Activated naive CD8-positive, alpha-beta T cell treated with anti-CD3 and anti-CD28 coated beads, Interleukin-2, amount 50 U/mL, for 24 hours (primary cell): ENCODE measurements at regions not wholly inside any gene's neighbourhood (a gene's known extent, or its start where the extent isn't known, plus 50 kb on each side); places are given as distances from the start of the nearest gene placed in this dataset.
"Not testable (repeated sequence)": the region's sequence is repeated elsewhere in the genome, so short reads cannot be mapped to it uniquely, and the experiment has no call there.

Experiments
- ATAC-seq: fragments of 150-1000 bp; cut with Tn5 transposase; one replicate; pipeline ENCODE4 v1.10.0; 2021
- DNase-seq: peaks from one replicate; pipeline ENCODE4 v3.0.0; 2021
- H3K27ac Mint-ChIP-seq: one replicate; pipeline ENCODE4 v1.8.0; 2021; ENCODE audit warnings: mild to moderate bottlenecking, mixed read lengths
- H3K27me3 Mint-ChIP-seq: one replicate; pipeline ENCODE4 v1.8.0; 2021; ENCODE audit warnings: mixed read lengths
- H3K36me3 Mint-ChIP-seq: one replicate; pipeline ENCODE4 v1.8.0; 2021; ENCODE audit warnings: low read depth, mixed read lengths
- H3K4me1 Mint-ChIP-seq: one replicate; pipeline ENCODE4 v1.8.0; 2021; ENCODE audit warnings: mixed read lengths
- H3K4me3 Mint-ChIP-seq: one replicate; pipeline ENCODE4 v1.8.0; 2021; ENCODE audit warnings: mild to moderate bottlenecking, moderate library complexity, mixed read lengths
- H3K9me3 Mint-ChIP-seq: one replicate; pipeline ENCODE4 v1.8.0; 2021; ENCODE audit warnings: mixed read lengths

DNA sequence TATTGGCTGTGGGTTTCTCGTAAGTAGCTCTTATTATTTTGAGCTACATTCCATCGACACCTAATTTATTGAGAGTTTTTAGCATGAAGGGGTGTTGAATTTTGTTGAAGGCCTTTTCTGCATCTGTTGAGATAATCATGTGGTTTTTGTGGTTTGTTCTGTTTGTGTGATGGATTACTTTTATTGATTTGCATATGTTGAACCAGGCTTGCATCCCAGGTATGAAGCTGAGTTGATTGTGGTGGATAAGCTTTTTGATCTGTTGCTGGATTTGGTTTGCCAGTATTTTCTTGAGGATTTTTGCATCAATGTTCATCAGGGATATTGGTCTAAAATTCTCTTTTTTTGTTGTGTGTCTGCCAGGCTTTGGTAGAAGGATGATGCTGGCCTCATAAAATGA, 301.5 kb downstream of the BCKDHB start:
- not testable (repeated sequence) for H3K36me3 Mint-ChIP-seq, ATAC-seq, H3K4me3 Mint-ChIP-seq, H3K4me1 Mint-ChIP-seq, H3K27ac Mint-ChIP-seq, H3K27me3 Mint-ChIP-seq, DNase-seq
- peaks cover 32% of the 10 kb centered on the region for H3K9me3 Mint-ChIP-seq

DNA sequence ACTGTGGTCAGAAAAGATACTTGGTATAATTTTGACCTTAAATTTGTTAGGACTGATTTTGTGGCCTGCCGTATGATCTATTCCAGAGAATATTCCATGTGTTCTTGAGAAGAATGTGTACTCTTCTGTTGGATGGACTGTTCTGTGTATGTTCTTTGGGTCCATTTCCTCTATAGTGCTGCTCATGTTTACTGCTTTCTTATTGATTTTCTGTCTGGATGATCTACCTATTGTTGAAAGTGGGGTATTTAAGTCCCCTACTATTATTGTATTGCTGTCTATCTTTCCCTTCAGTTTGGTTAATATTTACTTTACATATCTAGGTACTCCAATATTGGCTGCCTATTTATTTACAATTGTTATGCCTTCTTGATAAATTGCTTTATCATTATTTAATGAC, 298.4 kb downstream of the BCKDHB start:
- DNase-seq (no peak), ATAC-seq (no peak)
- no peak overlapping the region for H3K4me3 Mint-ChIP-seq
- no peaks in the 10 kb centered on the region for H3K27me3 Mint-ChIP-seq
- H3K9me3 Mint-ChIP-seq = peaks cover 37% of the 10 kb centered on the region
- H3K4me1 Mint-ChIP-seq = no peaks in the 10 kb centered on the region
- no peak overlapping the region for H3K27ac Mint-ChIP-seq
- H3K36me3 Mint-ChIP-seq = peaks cover 5% of the 10 kb centered on the region

DNA sequence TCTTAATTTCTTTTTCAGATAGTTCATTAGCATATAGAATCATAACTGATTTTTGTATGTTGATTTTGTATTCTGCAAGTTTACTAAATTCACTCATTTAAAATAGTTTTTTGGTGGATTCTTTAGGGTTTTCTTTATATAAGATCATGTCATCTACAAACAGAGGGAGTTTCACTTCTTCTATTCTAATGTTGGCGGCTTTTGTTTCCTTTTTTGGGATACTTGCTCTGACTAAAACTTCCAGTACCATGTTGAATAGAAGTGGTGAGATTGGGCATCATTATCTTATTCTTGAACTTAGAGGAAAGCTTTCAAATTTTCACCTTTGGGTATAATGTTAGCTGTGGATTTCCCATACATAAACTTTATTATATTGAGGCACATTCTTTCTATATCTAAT, 296.9 kb downstream of the BCKDHB start:
- DNase-seq (no peak), ATAC-seq (no peak)
- Mint-ChIP-seq H3K36me3 (peaks cover 5% of the 10 kb centered on the region), H3K9me3 (peaks cover 37% of the 10 kb centered on the region), H3K27me3 (no peaks in the 10 kb centered on the region), H3K4me1 (no peaks in the 10 kb centered on the region), H3K27ac (no peak overlapping the region), H3K4me3 (no peak overlapping the region)

DNA sequence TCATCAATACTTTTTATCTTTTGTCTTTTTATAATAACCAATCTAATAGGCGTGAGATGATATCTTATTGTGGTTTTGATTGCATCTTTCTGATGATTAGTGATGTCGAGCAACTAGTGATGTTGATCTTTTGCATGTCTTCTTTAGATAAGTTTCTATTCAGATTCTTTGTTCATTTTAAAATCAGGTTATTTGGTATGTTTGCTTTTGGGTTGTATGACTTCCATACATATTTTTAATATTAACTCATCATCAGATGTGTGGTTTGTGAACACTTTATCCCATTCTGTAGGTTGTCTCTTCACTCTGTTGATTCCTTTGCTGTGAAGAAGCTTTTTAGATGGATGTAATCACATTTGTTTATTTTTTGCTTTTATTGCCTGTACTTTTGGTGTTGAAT, 295.8 kb downstream of the BCKDHB start:
- Mint-ChIP-seq H3K9me3 (peaks cover 41% of the 10 kb centered on the region), H3K27ac (no peak overlapping the region), H3K27me3 (no peaks in the 10 kb centered on the region), H3K36me3 (peaks cover 3% of the 10 kb centered on the region), H3K4me1 (no peaks in the 10 kb centered on the region), H3K4me3 (no peak overlapping the region)
- ATAC-seq (no peak), DNase-seq (no peak)
